Endothelial cell (in vitro differentiated cells): ENCODE measurements at regions not wholly inside any gene's neighbourhood (a gene's known extent, or its start where the extent isn't known, plus 50 kb on each side); places are given as distances from the start of the nearest gene placed in this dataset. TPM values are rescaled to one million over a fixed set of nuclear protein-coding genes. Genes with fewer than 3 reads are reported as not detected.

Source experiments
- DNase-seq: peaks from one replicate; pipeline ENCODE4 v3.0.0; 2021; ENCODE audit warnings: low spot score
- H3K27ac Mint-ChIP-seq: one replicate; pipeline ENCODE4 v1.8.0; 2021; ENCODE audit warnings: mixed read lengths, inconsistent platforms; ENCODE audit not compliant: unreplicated experiment
- H3K27me3 Mint-ChIP-seq: one replicate; pipeline ENCODE4 v1.8.0; 2021; ENCODE audit warnings: mild to moderate bottlenecking, moderate library complexity, mixed read lengths, inconsistent platforms; ENCODE audit not compliant: unreplicated experiment
- H3K36me3 Mint-ChIP-seq: one replicate; pipeline ENCODE4 v1.8.0; 2021; ENCODE audit warnings: mild to moderate bottlenecking, low read depth, mixed read lengths, inconsistent platforms; ENCODE audit not compliant: unreplicated experiment
- H3K4me1 Mint-ChIP-seq: one replicate; pipeline ENCODE4 v1.8.0; 2021; ENCODE audit warnings: mild to moderate bottlenecking, mixed read lengths, inconsistent platforms; ENCODE audit not compliant: unreplicated experiment
- H3K4me3 Mint-ChIP-seq: one replicate; pipeline ENCODE4 v1.8.0; 2021; ENCODE audit warnings: mild to moderate bottlenecking, mixed read lengths, inconsistent platforms; ENCODE audit not compliant: unreplicated experiment
- H3K9me3 Mint-ChIP-seq: one replicate; pipeline ENCODE4 v1.8.0; 2021; ENCODE audit warnings: mixed read lengths, inconsistent platforms; ENCODE audit not compliant: unreplicated experiment
- microRNA-seq: library from miRNA; unstranded; fragments of <30 nt; microRNA quantifications from one replicate; pipeline ENCODE4, GENCODE V29; 2020; ENCODE audit not compliant: unreplicated experiment
- TF ChIP-seq, protein P1 (sequence below): fragments of 200-600 bp; sonication (generic); IDR thresholded peaks from one replicate; pipeline ENCODE4 v1.5.0; 2021; ENCODE audit warnings: antibody characterized with exemption; ENCODE audit not compliant: unreplicated experiment

DNA sequence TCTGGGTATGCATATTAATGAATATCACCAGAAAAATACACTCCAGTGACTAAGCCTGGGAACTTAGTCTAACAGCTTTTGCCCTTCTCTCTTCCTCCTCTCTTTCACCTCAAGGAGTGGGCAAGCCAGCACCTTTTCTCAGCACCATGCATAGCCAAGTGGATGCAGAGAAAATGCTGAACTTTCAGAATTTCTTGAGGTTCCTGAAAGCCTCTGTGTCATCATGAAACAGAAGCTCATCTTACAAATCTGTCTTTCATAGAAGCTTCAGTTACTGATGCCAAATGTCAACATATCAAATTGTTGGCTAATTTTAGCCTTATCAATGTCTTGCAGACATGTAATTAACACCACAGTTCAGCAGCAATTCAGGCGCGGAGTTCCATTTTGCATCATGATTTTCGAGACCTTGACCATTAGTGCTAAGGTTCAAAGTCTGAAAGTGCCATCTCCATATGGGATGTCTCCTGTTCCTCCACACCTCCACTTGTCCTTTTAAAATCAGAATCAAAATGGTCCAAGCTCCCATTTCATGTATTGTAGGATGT lies 51.1 kb upstream of the RPH3A start:
- Mint-ChIP-seq H3K36me3 (no peaks in the 10 kb centered on the region), H3K9me3 (no peaks in the 10 kb centered on the region), H3K27me3 (peaks cover 4% of the 10 kb centered on the region), H3K4me1 (peaks cover 22% of the 10 kb centered on the region), H3K4me3 (no peak overlapping the region), H3K27ac (no peak overlapping the region)
- TF ChIP-seq, protein P1, sequence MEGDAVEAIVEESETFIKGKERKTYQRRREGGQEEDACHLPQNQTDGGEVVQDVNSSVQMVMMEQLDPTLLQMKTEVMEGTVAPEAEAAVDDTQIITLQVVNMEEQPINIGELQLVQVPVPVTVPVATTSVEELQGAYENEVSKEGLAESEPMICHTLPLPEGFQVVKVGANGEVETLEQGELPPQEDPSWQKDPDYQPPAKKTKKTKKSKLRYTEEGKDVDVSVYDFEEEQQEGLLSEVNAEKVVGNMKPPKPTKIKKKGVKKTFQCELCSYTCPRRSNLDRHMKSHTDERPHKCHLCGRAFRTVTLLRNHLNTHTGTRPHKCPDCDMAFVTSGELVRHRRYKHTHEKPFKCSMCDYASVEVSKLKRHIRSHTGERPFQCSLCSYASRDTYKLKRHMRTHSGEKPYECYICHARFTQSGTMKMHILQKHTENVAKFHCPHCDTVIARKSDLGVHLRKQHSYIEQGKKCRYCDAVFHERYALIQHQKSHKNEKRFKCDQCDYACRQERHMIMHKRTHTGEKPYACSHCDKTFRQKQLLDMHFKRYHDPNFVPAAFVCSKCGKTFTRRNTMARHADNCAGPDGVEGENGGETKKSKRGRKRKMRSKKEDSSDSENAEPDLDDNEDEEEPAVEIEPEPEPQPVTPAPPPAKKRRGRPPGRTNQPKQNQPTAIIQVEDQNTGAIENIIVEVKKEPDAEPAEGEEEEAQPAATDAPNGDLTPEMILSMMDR = no peak
- DNase-seq = no peak

DNA sequence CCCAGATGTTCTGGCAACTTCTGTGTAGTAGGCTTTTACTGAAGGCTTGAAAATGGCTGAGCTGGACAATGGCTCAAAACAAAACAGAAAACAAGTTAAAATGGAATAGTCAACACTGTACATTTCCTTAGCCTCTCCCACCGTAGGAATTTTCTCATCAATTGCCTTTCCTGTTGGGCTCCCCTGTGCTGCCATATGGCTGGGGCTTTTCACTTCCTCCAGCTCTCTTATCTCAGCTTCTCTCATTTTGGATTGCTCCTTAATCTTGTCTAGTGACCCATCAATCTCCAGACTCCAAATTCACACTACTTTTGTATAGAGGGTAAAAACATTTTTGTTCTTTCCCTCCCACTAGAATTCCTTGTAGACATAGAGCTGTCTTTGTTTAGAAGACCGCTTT lies 50.4 kb upstream of the RPH3A start:
- DNase-seq = no peak
- no peak overlapping the region for H3K27ac Mint-ChIP-seq
- peaks cover 2% of the 10 kb centered on the region for H3K27me3 Mint-ChIP-seq
- TF ChIP-seq, protein P1 = no peak
- no peaks in the 10 kb centered on the region for H3K36me3 Mint-ChIP-seq
- H3K9me3 Mint-ChIP-seq = no peaks in the 10 kb centered on the region
- peaks cover 22% of the 10 kb centered on the region for H3K4me1 Mint-ChIP-seq
- H3K4me3 Mint-ChIP-seq = no peak overlapping the region

Small RNA genes lying in the stretch of these regions (microRNA-seq; reads per million reads assigned to microRNA genes)
- not detected for gene MIR1302-1
